RWPE2 (cell line): ENCODE measurements at regions not wholly inside any gene's neighbourhood (a gene's known extent, or its start where the extent isn't known, plus 50 kb on each side); places are given as distances from the start of the nearest gene placed in this dataset.
"Not testable (repeated sequence)": the region's sequence is repeated elsewhere in the genome, so short reads cannot be mapped to it uniquely, and the experiment has no call there.

Source experiments
- ATAC-seq: fragments of 200-7000 bp; cut with Tn5 transposase; 3 replicates; pipeline ENCODE4 v1.9.1; 2021; ENCODE audit warnings: low read depth
- DNase-seq: peaks from one replicate; pipeline ENCODE4 v3.0.0-alpha.2; 2020; ENCODE audit warnings: low spot score
- H3K27ac ChIP-seq: fragments of 450-650 bp; 2 replicates; pipeline ENCODE4 v1.5.1; 2017; ENCODE audit warnings: mild to moderate bottlenecking; ENCODE audit not compliant: poor library complexity, severe bottlenecking
- H3K27me3 ChIP-seq: fragments of 250-450 bp; sonication (Bioruptor Pico); 2 replicates; pipeline ENCODE4 v1.5.1; 2021; ENCODE audit warnings: mild to moderate bottlenecking, moderate library complexity; ENCODE audit not compliant: insufficient read depth, poor library complexity, severe bottlenecking
- H3K36me3 ChIP-seq: fragments of 250-450 bp; sonication (Bioruptor Pico); 2 replicates; pipeline ENCODE4 v1.5.1; 2020; ENCODE audit warnings: low read depth, mild to moderate bottlenecking, moderate library complexity
- H3K4me1 ChIP-seq: fragments of 250-450 bp; sonication (Bioruptor Pico); 2 replicates; pipeline ENCODE4 v1.5.1; 2021; ENCODE audit warnings: mild to moderate bottlenecking, moderate library complexity; ENCODE audit not compliant: insufficient read depth, poor library complexity, severe bottlenecking
- H3K4me3 ChIP-seq: fragments of 250-450 bp; sonication (Bioruptor Pico); 2 replicates; pipeline ENCODE4 v1.5.1; 2021; ENCODE audit warnings: mild to moderate bottlenecking, moderate library complexity; ENCODE audit not compliant: severe bottlenecking
- H3K9me3 ChIP-seq: fragments of 250-450 bp; sonication (Bioruptor Pico); 2 replicates; pipeline ENCODE4 v1.5.1; 2021; ENCODE audit warnings: mild to moderate bottlenecking, moderate library complexity; ENCODE audit not compliant: severe bottlenecking

DNA sequence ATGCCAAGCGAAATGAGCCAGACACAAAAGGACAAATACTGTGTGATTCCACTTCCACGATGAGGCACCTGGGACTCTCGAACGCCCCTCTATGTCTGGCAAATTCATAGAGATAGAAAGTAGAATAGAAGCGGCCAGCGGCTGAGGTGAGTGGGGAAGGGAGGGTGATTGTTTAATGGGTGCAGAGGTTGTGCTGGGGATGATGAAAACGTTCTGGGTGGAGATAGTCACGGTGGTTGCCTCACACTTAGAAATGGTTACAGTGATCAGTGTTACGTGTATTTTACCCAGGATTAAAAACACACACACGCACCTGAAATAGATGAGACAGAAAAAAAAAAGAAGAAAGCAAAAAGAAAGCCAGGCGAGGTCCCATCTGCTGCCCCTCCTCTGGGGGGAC is 4057.0 kb upstream of the TPTE start:
- H3K4me3 ChIP-seq, H3K9me3 ChIP-seq, ATAC-seq, H3K36me3 ChIP-seq, H3K27ac ChIP-seq, DNase-seq, H3K27me3 ChIP-seq, H3K4me1 ChIP-seq: not testable (repeated sequence)

DNA sequence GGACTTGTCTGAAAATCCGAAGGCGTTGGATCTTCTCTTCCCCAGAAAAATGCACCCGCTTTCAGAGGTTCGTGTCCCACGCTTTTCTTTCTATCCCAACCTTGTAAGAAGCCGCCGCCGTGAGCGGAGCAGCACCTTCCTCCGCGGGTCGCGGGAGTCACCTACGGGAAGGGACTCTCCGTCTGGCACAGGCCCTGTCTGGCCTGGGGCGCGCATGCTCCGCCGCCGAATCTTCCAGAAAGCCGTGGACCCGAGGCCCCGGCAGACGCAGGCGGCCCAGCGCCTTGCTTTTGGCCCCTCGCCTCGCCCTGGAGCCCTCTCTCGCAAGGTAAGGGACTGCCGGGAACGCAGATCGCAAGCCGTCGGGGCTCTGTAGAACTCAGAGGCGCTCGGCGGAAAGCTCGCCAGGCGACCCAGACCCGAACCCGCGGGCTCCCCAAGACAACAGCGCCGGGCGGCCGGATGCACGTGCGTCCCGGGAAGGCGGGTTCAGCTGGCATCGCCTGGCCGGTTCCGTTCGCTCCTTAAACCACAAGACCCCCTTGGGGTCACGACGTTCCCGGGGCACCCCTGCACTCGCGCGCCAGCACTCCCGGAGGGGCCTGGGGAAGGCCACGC is 4055.2 kb upstream of the TPTE start:
- H3K4me1 ChIP-seq, H3K9me3 ChIP-seq, H3K4me3 ChIP-seq, H3K27ac ChIP-seq, H3K36me3 ChIP-seq, H3K27me3 ChIP-seq, ATAC-seq, DNase-seq: not testable (repeated sequence)

DNA sequence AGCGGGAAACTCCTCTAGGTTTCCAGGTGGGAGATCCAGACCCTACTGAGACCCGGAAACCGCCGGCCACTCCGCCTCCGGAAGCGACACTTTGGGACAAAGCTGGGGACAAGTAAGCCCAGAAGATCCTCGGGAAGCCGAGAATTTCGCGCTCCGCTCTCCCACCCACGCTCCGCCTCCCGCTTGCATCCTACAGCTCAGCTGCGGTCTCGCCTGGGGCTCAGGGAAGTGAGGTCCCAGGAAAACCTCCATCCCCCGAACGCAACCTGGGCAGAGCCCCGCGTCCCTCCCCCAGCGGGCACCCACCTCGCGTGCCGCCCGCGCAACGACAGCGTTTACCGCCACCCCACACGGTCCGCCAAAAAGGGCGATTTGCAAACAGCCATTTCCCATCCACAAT is 4054.7 kb upstream of the TPTE start:
- H3K27me3 ChIP-seq, H3K4me3 ChIP-seq, H3K27ac ChIP-seq, DNase-seq, H3K36me3 ChIP-seq, H3K9me3 ChIP-seq, H3K4me1 ChIP-seq: not testable (repeated sequence)
- peak; percentile 20 for ATAC-seq

DNA sequence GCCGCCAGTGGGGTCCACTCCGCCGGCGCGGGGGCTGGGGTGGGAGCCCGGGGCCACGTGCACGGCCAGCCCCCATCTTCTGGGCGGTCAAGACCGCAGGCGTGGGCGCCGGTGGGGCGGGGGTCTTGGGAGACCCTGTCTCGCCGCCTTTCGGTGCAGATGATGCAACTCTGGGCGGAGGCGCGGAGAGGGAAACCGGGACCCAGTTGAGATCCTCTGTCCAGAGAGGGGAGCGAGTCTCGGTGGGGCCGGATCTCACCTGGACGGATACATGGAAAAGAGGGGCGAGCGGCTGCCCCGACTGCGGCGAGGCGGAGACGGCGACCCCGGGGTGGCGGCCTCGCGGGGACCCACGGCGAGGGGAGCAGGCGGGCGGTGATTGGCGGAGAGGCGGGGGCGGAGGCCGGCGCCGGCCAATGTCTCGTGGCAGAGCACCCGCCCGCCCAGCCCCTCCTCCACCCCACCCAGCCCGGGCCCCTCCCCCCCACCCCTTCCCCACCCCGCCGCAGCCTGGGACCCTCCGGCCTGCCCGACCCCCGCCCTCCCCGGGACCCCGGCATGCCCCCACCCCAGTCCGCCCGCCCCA is 4054.1 kb upstream of the TPTE start:
- not testable (repeated sequence) for H3K9me3 ChIP-seq, H3K4me3 ChIP-seq, H3K27ac ChIP-seq, DNase-seq, H3K27me3 ChIP-seq, H3K36me3 ChIP-seq, H3K4me1 ChIP-seq
- peak; percentile 79 for ATAC-seq

DNA sequence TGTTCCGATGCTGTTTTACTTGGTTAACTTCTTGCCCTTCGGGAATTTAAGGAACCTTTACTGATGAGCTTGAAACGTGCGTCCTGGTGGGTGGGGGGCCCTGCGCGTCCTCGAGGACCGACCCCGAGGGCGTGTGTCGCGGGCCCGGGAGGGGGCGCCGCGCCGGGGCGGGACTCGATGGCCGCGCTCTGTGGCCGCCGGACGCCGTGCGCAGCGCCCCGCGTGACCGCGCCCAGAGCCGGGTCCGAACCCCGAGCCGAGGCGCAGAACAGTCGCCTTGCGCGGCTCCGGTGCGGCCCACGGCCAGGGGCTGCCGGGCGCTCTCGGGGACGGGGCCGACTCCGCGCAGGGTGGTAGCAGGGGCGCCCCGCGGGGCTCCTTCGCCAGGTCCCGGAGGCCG is 4053.5 kb upstream of the TPTE start:
- not testable (repeated sequence) for DNase-seq, H3K36me3 ChIP-seq, H3K27me3 ChIP-seq, H3K9me3 ChIP-seq, H3K4me1 ChIP-seq, H3K27ac ChIP-seq, H3K4me3 ChIP-seq
- peak; percentile 11; the same call in 1 of the 3 replicates for ATAC-seq

DNA sequence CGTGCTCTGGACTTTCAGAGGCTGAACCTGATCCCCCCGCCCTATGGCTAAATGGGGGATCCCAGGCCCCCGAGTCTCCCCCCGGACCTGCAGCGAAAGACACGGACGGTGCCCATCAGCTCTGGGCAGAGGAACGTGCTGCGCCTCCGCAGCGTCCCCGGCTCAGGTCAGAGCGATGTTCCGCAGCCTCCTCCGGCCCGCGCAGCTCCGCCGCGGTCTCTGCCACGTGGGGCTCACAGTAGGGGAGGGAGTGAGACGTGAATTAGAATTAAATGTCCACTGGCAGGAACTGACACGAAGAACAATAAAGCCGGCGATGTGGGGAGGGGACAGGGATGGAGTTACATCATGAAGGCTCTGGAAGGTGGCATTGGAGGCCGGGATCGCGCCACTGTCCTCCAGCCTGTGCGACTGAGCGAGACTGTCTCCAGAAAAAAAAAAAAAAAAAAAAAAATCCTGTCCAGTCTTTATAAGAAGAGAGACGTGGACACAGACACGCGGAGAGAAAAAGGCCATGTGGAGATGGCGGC is 4053.0 kb upstream of the TPTE start:
- not testable (repeated sequence) for H3K27ac ChIP-seq, H3K27me3 ChIP-seq, H3K4me3 ChIP-seq, ATAC-seq, DNase-seq, H3K9me3 ChIP-seq, H3K4me1 ChIP-seq, H3K36me3 ChIP-seq

DNA sequence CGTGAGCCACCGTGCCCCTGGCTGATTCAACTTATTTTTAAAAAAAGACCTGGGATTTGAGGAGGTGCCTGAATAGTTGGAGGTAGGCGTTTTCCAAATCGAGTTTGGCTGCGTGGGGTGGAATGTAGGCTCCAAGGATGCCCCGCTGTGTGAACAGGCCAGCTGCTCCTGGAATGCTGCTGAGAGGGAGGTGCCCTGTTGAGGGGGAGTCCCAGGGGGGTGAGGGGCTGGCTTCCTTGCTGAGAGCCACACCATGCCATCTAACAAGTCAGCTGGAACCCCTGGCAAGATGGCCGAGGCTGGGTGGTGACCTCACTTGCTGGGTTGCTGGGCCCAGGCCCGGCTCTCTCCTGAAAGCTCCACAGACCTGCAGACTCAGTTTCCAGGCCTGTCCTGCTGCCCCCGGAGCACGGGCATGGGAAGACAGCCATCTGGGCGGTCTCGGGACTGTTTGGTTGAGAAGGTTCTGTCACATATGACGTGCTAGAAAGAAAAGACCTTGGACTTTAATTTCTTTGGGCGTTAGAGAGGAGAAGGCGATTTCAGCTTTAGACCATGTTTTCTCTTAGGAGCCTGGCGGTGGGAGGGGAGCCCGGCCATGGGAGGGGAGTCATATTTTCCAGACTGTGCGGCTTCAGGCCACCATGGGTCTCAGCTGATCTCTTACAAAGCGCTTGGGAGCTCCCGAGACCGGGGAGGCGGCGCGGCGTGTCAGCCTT is 4047.0 kb upstream of the TPTE start:
- DNase-seq, H3K4me3 ChIP-seq, ATAC-seq, H3K9me3 ChIP-seq, H3K27me3 ChIP-seq, H3K4me1 ChIP-seq, H3K36me3 ChIP-seq, H3K27ac ChIP-seq: not testable (repeated sequence)

DNA sequence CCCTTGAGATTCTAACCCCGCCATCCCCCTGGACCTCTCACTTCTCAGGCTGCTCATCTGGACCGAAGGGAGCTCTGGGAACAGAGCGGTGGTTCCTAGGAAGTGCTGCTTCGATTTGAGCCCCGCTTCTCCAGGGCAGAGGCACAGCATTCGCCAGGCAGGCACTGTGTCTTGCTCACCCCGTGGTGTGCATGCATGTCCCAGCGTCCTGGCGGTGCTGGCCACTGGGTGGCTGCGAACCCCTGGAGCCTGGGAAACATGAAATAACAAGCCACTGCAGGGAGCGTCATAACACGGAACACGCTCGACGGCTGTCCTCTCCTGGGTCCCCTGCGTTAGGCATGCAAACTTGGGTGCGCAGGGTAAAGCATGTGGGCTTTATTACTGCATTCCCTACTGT is 4040.3 kb upstream of the TPTE start:
- H3K27me3 ChIP-seq, ATAC-seq, H3K4me3 ChIP-seq, DNase-seq, H3K27ac ChIP-seq, H3K9me3 ChIP-seq, H3K36me3 ChIP-seq, H3K4me1 ChIP-seq: not testable (repeated sequence)

DNA sequence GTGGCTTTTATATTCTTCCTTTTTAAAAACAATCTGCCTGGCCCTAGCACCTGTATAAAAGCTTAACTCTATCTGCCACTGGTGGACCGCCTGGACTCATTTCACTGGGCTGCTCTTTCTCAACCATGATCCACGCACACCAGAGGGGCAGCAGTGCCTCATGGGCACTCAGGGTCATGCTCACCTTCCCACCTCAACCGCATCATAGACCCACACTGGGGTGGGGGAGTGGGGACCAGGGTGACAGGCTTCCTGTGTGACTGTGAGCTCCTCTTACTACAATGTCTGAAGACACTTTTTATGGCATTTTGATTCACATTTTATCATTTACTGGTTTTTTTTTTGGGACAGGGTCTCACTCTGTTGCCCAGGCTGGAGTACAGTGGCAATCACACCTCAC is 4038.8 kb upstream of the TPTE start:
- H3K4me1 ChIP-seq, ATAC-seq, H3K4me3 ChIP-seq: not testable (repeated sequence)

DNA sequence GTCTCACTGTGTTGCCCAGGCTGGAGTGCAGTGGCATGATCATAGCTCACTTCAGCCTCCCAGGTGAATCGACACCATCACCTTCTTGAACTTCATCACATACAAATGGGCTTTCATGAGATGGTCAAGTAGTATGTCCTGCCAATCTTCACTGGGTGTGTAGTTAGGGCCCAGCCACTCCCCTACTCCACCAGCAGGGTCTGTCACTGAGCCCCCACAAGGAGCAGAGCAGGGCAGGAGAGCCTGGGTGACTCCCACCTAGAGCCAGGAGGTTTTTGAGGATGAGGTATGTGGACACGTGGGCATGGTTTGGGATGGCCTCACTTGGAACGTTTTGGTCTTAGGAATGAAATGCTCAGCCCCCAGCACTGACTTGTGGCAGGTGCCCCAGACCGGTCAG is 4037.7 kb upstream of the TPTE start:
- not testable (repeated sequence) for H3K27me3 ChIP-seq, H3K36me3 ChIP-seq, ATAC-seq

More for the DNA sequence above, 4038.8 kb upstream of the TPTE start:
- not testable (repeated sequence) for H3K9me3 ChIP-seq, H3K27ac ChIP-seq, H3K36me3 ChIP-seq, H3K27me3 ChIP-seq
- peak; percentile 1 for DNase-seq

DNA sequence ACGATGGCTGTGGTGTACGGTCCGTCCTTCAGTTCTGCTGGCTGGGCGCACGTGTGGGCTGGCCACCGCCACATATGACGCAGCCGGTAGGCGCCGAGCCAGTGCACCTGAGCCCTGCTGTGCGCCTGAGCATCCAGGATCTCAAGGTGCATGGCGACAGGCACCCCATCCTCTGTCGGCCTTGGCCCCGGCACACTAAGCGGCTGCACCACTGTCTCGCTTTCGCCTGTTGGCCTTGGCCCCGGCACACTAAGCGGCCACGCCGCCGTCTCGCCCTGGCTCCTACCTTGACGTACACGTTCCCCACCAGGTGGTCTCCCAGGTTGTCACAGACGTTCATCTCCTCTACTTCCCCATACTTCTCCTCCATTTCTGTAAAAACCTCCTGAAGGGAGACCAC is 4034.6 kb upstream of the TPTE start:
- not testable (repeated sequence) for H3K27ac ChIP-seq, H3K36me3 ChIP-seq, H3K9me3 ChIP-seq, H3K4me1 ChIP-seq, ATAC-seq, H3K27me3 ChIP-seq, H3K4me3 ChIP-seq, DNase-seq

More for the DNA sequence above, 4037.7 kb upstream of the TPTE start:
- H3K27ac ChIP-seq, H3K4me3 ChIP-seq, H3K4me1 ChIP-seq, DNase-seq, H3K9me3 ChIP-seq: not testable (repeated sequence)
